ENCODE measurements at regions not wholly inside any gene's neighbourhood (a gene's known extent, or its start where the extent isn't known, plus 50 kb on each side); places are given as distances from the start of the nearest gene placed in this dataset.

GRCh38 chr12:100715976-100716944 lies 78.3 kb upstream of the ANO4 start:
- Histone ChIP-seq H3K27me3 (ENCODE audit: insufficient read depth, low read length, poor library complexity) (no peaks in the 10 kb centered on the region), H2AFZ (ENCODE audit: low read depth, low read length) (no peak overlapping the region), H3K9ac (ENCODE audit: low read depth, low read length) (no peak overlapping the region), H3K4me3 (ENCODE audit: low read depth in 1 of 2, low read length in 2 of 2) (no peak overlapping the region), H3K79me2 (ENCODE audit: insufficient read depth, low read length) (no peaks in the 10 kb centered on the region), H3K4me2 (ENCODE audit: insufficient read depth, low read length) (no peak overlapping the region), H3K9me3 (ENCODE audit: insufficient read depth, low read length, severe bottlenecking) (no peaks in the 10 kb centered on the region), H3K27ac (ENCODE audit: low read length) (no peak overlapping the region), H3K36me3 (ENCODE audit: insufficient read depth, low read length) (no peaks in the 10 kb centered on the region), H3K4me1 (ENCODE audit: insufficient read depth, low read length) (no peaks in the 10 kb centered on the region), H4K20me1 (ENCODE audit: insufficient read depth, low read length) (no peaks in the 10 kb centered on the region)
- no peak for DNase-seq
- ATAC-seq (ENCODE audit: insufficient read depth, low read depth) = no peak
- TF ChIP-seq EZH2 (IDR thresholded peaks at IDR 0.05; ENCODE audit: borderline replicate concordance, low read depth, low read length, severe bottlenecking) = no peak
- TF ChIP-seq, protein P1, sequence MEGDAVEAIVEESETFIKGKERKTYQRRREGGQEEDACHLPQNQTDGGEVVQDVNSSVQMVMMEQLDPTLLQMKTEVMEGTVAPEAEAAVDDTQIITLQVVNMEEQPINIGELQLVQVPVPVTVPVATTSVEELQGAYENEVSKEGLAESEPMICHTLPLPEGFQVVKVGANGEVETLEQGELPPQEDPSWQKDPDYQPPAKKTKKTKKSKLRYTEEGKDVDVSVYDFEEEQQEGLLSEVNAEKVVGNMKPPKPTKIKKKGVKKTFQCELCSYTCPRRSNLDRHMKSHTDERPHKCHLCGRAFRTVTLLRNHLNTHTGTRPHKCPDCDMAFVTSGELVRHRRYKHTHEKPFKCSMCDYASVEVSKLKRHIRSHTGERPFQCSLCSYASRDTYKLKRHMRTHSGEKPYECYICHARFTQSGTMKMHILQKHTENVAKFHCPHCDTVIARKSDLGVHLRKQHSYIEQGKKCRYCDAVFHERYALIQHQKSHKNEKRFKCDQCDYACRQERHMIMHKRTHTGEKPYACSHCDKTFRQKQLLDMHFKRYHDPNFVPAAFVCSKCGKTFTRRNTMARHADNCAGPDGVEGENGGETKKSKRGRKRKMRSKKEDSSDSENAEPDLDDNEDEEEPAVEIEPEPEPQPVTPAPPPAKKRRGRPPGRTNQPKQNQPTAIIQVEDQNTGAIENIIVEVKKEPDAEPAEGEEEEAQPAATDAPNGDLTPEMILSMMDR (IDR thresholded peaks at IDR 0.05; ENCODE audit: borderline replicate concordance, extremely low read depth, low read length, poor library complexity, severe bottlenecking) = no peak

- DNase-seq = no peak
- Histone ChIP-seq H2AFZ (ENCODE audit: low read depth, low read length) (no peak overlapping the region), H3K4me2 (ENCODE audit: insufficient read depth, low read length) (no peak overlapping the region), H3K9me3 (ENCODE audit: insufficient read depth, low read length, severe bottlenecking) (no peaks in the 10 kb centered on the region), H3K9ac (ENCODE audit: low read depth, low read length) (no peak overlapping the region), H3K27ac (ENCODE audit: low read length) (no peak overlapping the region), H3K36me3 (ENCODE audit: insufficient read depth, low read length) (no peaks in the 10 kb centered on the region), H3K4me3 (ENCODE audit: low read depth in 1 of 2, low read length in 2 of 2) (no peak overlapping the region), H4K20me1 (ENCODE audit: insufficient read depth, low read length) (no peaks in the 10 kb centered on the region), H3K4me1 (ENCODE audit: insufficient read depth, low read length) (no peaks in the 10 kb centered on the region), H3K79me2 (ENCODE audit: insufficient read depth, low read length) (no peaks in the 10 kb centered on the region), H3K27me3 (ENCODE audit: insufficient read depth, low read length, poor library complexity) (no peaks in the 10 kb centered on the region)
- no peak for ATAC-seq (ENCODE audit: insufficient read depth, low read depth)
- TF ChIP-seq, protein P1 (IDR thresholded peaks at IDR 0.05; ENCODE audit: borderline replicate concordance, extremely low read depth, low read length, poor library complexity, severe bottlenecking) = no peak
- no peak for TF ChIP-seq EZH2 (IDR thresholded peaks at IDR 0.05; ENCODE audit: borderline replicate concordance, low read depth, low read length, severe bottlenecking)
Measured at GRCh38 chr12:100716945-100717732, 77.4 kb upstream of the ANO4 start.

GRCh38 chr12:100717733-100718067 lies 76.9 kb upstream of the ANO4 start:
- Histone ChIP-seq H3K4me3 (ENCODE audit: low read depth in 1 of 2, low read length in 2 of 2) (no peak overlapping the region), H3K4me1 (ENCODE audit: insufficient read depth, low read length) (no peaks in the 10 kb centered on the region), H3K9ac (ENCODE audit: low read depth, low read length) (no peak overlapping the region), H3K27me3 (ENCODE audit: insufficient read depth, low read length, poor library complexity) (no peaks in the 10 kb centered on the region), H3K79me2 (ENCODE audit: insufficient read depth, low read length) (no peaks in the 10 kb centered on the region), H3K36me3 (ENCODE audit: insufficient read depth, low read length) (no peaks in the 10 kb centered on the region), H2AFZ (ENCODE audit: low read depth, low read length) (no peak overlapping the region), H3K27ac (ENCODE audit: low read length) (no peak overlapping the region), H3K4me2 (ENCODE audit: insufficient read depth, low read length) (no peak overlapping the region), H4K20me1 (ENCODE audit: insufficient read depth, low read length) (no peaks in the 10 kb centered on the region), H3K9me3 (ENCODE audit: insufficient read depth, low read length, severe bottlenecking) (no peaks in the 10 kb centered on the region)
- DNase-seq = no peak
- no peak for ATAC-seq (ENCODE audit: insufficient read depth, low read depth)
- TF ChIP-seq, protein P1 (IDR thresholded peaks at IDR 0.05; ENCODE audit: borderline replicate concordance, extremely low read depth, low read length, poor library complexity, severe bottlenecking) = no peak
- no peak for TF ChIP-seq EZH2 (IDR thresholded peaks at IDR 0.05; ENCODE audit: borderline replicate concordance, low read depth, low read length, severe bottlenecking)
